WI38 (cell line): ENCODE measurements at regions not wholly inside any gene's neighbourhood (a gene's known extent, or its start where the extent isn't known, plus 50 kb on each side); places are given as distances from the start of the nearest gene placed in this dataset.

Experiments
- H3K4me3 ChIP-seq: 2 replicates; pipeline ENCODE4 v1.5.1; 2011; ENCODE audit warnings: low read depth, mild to moderate bottlenecking, control low read depth, low read length
- CTCF ChIP-seq: IDR thresholded peaks from 2 replicates; pipeline ENCODE4 v1.5.1; 2012; ENCODE audit warnings: low read depth, mild to moderate bottlenecking, control low read depth, low read length

GRCh38 chr3:110291886-110292501 is 779.6 kb upstream of the NECTIN3 start:
- no peak overlapping the region for H3K4me3 ChIP-seq
- TF ChIP-seq CTCF, result no peak

DNA sequence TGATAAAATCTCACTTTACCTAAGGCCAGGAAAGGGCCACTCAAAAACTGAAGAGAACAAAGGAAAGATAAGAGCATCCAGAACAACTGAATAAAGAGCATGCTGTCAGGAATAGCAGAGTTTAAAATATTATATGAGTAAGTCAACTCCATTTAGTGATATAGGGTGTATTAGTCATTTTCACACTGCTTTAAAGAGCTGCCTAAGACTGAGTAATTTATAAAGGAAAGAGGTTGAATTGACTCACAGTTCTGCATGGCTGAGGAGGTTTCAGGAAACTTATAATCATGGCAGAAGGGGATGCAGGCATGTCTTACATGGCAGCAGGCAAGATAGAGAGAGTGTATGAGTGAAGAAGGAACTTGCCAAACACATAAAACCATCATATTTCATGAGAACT is 778.0 kb upstream of the NECTIN3 start:
- no peak overlapping the region for H3K4me3 ChIP-seq
- no peak for TF ChIP-seq CTCF

GRCh38 chr3:110296885-110297284 is 774.7 kb upstream of the NECTIN3 start:
- H3K4me3 ChIP-seq, result no peak overlapping the region
- TF ChIP-seq CTCF, result no peak

DNA sequence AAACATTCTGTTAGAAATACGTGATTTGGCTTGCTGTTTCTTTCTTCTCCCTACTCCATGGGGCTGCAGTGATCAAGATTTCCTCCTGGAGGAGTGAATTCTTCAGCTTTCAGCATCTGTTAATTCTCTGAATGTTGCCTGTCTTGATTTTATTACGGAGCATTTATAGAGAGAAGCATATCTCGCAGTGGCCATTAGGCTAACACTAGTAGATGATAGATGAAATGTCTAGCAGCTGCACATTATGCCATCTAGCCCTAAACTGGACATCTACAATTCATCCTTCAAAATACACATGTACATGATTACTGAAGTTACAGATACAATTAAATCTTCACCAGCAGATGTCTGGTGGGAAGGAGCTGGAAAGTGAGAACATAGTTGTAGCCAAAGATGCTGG is 769.8 kb upstream of the NECTIN3 start:
- H3K4me3 ChIP-seq, result no peak overlapping the region
- no peak for TF ChIP-seq CTCF

DNA sequence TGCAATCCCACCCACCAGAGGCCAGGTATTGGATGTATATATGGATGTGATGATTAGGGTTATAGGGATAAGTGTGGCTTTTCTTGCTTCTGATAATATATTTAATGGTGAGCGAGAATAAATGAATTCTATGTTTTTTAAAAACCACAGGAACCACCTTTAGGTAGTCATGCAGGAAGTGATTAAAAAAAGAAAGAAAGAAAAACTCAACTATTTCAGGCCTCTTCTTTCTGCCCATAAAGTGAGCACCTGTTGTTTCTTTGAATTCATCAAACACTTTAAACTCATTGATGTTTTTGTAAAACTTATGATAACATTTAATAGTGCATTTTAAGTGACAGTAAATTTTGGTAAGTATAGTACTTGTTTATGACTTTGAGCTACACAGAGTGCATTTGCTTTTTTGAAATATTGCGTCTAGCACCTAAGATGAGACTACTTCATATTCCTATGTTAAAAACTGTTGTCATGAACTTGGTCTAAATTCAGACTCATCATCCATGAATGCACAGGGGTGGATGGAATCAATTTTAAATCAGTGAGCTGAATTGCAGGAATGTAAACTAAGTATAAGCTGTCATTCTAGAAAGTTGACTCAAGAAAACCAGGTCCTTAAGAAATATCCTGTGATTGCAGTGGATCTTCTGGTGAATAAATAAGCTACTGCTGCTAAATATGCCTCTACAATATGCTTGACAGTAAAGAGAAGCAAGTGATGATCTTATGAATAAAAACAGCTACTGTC is 764.4 kb upstream of the NECTIN3 start:
- no peak for TF ChIP-seq CTCF
- H3K4me3 ChIP-seq, result no peak overlapping the region

DNA sequence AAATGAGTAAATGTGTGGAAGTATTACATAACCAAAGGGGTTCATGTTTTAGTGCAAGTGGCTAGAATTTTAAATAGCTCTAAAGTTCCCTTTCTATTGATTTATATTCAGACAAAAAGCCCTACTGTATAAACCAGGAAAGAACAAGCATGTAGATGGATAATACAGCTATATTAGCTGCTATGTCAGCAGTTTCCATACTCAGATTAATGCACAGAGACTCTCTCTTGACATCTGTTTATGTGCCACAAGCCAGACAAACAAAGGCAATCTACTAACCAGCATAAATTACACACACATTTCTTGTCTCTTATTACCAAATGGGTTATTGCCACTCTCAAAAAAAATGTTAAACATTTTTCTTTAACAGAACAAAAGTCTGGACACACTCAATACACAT is 760.1 kb upstream of the NECTIN3 start:
- H3K4me3 ChIP-seq, result no peak overlapping the region
- TF ChIP-seq CTCF, result no peak

DNA sequence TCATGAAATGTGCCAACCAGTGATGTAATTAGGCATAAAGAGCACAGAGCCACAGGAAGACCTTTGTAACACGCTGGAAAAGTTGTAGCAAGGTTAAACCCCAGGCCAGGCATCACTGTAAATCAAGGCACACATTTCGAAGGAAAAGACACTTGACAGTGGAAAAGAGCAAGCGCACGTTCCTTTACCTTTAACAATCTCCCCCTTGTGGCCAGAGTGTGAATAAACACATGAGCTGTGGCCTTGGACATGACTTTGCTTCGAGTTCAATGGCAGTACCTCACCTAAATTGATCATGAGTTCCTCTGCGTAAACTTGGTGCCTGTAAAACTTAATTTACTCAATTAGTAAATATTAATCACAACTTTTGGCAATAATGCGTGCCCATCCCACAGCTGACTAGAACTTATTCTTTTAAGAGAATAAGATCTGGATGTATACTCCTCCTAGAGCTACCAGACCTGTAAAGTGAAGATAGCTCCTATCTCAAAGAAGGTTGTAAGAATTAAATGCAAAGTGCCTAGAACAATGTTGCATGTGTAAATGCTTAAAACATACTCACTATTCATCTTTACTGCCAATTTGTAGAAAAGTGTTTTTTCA is 757.0 kb upstream of the NECTIN3 start:
- H3K4me3 ChIP-seq, result no peak overlapping the region
- TF ChIP-seq CTCF, result peak; percentile 37; the same call in 1 of the 2 replicates
